ENCODE measurements at regions not wholly inside any gene's neighbourhood (a gene's known extent, or its start where the extent isn't known, plus 50 kb on each side); places are given as distances from the start of the nearest gene placed in this dataset.

DNA sequence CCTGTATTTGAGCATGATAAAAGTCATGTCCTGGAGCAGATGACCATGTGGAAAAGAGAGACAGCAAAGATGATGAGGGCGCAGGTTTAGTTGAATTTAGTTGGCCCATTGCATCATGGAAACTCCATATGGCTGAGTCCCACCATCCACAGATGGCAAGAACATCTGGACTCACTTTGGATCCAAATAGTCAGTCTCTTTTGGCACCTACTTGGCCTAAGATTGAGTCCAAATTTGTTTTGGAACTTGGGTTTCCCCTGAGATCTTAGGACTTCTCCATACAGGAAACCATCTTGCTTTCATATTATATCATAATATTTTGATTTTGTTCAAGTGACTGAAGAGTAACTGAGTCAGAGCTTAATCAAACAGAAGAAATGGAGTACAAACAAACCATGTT lies 217.5 kb downstream of the DRD1 start:
- Histone ChIP-seq H3K4me1 (ENCODE audit: control insufficient read depth, insufficient read depth, low read length) (no peaks in the 10 kb centered on the region), H3K9ac (ENCODE audit: extremely low read depth, low read length, poor library complexity, severe bottlenecking) (no peak overlapping the region), H3K4me3 (ENCODE audit: low read length) (no peak overlapping the region), H3K9me3 (ENCODE audit: control insufficient read depth, low read length) (no peaks in the 10 kb centered on the region), H3K27ac (ENCODE audit: low read depth, low read length) (no peak overlapping the region), H3K27me3 (ENCODE audit: control insufficient read depth, insufficient read depth, low read length, poor library complexity, severe bottlenecking) (no peaks in the 10 kb centered on the region), H3K36me3 (ENCODE audit: control insufficient read depth, insufficient read depth, low read length) (no peaks in the 10 kb centered on the region)
- Mint-ChIP-seq H3K4me1 (peaks cover 5% of the 10 kb centered on the region), H3K27ac (no peak overlapping the region), H3K36me3 (ENCODE audit: low read depth) (no peaks in the 10 kb centered on the region), H3K9me3 (no peaks in the 10 kb centered on the region), H3K4me3 (no peak overlapping the region), H3K27me3 (ENCODE audit: insufficient read depth) (peaks cover 7% of the 10 kb centered on the region)
- TF ChIP-seq, protein P1, sequence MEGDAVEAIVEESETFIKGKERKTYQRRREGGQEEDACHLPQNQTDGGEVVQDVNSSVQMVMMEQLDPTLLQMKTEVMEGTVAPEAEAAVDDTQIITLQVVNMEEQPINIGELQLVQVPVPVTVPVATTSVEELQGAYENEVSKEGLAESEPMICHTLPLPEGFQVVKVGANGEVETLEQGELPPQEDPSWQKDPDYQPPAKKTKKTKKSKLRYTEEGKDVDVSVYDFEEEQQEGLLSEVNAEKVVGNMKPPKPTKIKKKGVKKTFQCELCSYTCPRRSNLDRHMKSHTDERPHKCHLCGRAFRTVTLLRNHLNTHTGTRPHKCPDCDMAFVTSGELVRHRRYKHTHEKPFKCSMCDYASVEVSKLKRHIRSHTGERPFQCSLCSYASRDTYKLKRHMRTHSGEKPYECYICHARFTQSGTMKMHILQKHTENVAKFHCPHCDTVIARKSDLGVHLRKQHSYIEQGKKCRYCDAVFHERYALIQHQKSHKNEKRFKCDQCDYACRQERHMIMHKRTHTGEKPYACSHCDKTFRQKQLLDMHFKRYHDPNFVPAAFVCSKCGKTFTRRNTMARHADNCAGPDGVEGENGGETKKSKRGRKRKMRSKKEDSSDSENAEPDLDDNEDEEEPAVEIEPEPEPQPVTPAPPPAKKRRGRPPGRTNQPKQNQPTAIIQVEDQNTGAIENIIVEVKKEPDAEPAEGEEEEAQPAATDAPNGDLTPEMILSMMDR (conservative IDR thresholded peaks at IDR 0.05), result no peak
- DNase-seq, result no peak
- whole genome bisulfite sequencing, 2 experiments (ENCODE audit: insufficient coverage in 1 of 2, insufficient read length in 1 of 2), result 85 to 91% methylated on average over 1 of the region's 1 CpG

DNA sequence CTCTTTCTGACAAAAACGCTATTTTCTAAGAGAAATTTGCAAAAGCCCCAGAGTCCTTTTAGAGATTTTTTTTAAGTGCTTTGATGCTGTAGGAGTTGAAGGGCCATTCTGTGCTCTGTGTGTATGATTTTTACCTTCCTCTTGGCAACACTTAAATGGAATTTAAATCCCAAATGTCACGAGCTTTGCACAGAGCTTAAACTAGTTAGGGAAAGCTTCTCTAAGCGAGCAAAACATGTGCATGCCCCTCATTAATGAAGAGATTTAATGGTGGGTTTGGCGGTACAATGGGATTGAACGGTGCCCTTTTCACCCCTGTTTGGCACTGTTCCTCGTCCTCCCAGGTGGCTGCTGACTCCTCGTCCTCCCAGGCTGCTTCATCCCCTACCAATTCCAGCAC lies 220.7 kb downstream of the DRD1 start:
- Mint-ChIP-seq H3K4me3 (no peak overlapping the region), H3K36me3 (ENCODE audit: low read depth) (no peaks in the 10 kb centered on the region), H3K27me3 (ENCODE audit: insufficient read depth) (no peaks in the 10 kb centered on the region), H3K4me1 (peaks cover 5% of the 10 kb centered on the region), H3K27ac (no peak overlapping the region), H3K9me3 (no peaks in the 10 kb centered on the region)
- Histone ChIP-seq H3K27ac (ENCODE audit: low read depth, low read length) (no peak overlapping the region), H3K4me1 (ENCODE audit: control insufficient read depth, insufficient read depth, low read length) (no peaks in the 10 kb centered on the region), H3K9ac (ENCODE audit: extremely low read depth, low read length, poor library complexity, severe bottlenecking) (no peak overlapping the region), H3K9me3 (ENCODE audit: control insufficient read depth, low read length) (no peaks in the 10 kb centered on the region), H3K36me3 (ENCODE audit: control insufficient read depth, insufficient read depth, low read length) (no peaks in the 10 kb centered on the region), H3K27me3 (ENCODE audit: control insufficient read depth, insufficient read depth, low read length, poor library complexity, severe bottlenecking) (no peaks in the 10 kb centered on the region), H3K4me3 (ENCODE audit: low read length) (no peak overlapping the region)
- TF ChIP-seq, protein P1 (conservative IDR thresholded peaks at IDR 0.05), result no peak
- 82 to 93% methylated on average over 3 to 7 of the region's 7 CpGs for WGBS, 2 experiments (ENCODE audit: insufficient coverage in 1 of 2, insufficient read length in 1 of 2)
- DNase-seq, result no peak

DNA sequence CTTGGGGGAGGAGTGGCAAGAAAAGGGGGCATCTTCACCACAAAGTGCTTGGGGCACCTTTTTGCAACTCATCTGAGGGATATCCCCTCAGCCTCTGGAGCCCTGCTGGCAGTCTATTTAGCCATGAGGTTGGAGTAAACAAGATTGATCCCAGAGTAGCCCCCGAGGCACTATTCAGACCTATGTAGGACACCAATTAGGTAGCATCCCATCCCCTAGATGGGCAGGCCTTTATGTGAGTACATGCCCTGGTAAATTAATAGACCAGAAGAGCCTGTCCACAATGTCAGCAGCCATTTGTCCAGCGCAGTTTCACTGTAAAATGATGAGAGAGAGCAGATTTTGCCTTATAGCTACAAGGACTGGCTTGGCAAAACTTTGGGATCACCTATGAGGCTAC lies 221.4 kb downstream of the DRD1 start:
- Mint-ChIP-seq H3K27me3 (ENCODE audit: insufficient read depth) (no peaks in the 10 kb centered on the region), H3K9me3 (no peaks in the 10 kb centered on the region), H3K4me3 (no peak overlapping the region), H3K4me1 (peaks cover 5% of the 10 kb centered on the region), H3K36me3 (ENCODE audit: low read depth) (no peaks in the 10 kb centered on the region), H3K27ac (no peak overlapping the region)
- TF ChIP-seq, protein P1 (conservative IDR thresholded peaks at IDR 0.05), result no peak
- H3K9ac ChIP-seq (ENCODE audit: extremely low read depth, low read length, poor library complexity, severe bottlenecking), result no peak overlapping the region
- H3K36me3 ChIP-seq (ENCODE audit: control insufficient read depth, insufficient read depth, low read length), result no peaks in the 10 kb centered on the region
- H3K27ac ChIP-seq (ENCODE audit: low read depth, low read length), result no peak overlapping the region
- H3K9me3 ChIP-seq (ENCODE audit: control insufficient read depth, low read length), result no peaks in the 10 kb centered on the region
- no peak for DNase-seq
- no peak overlapping the region for H3K4me3 ChIP-seq (ENCODE audit: low read length)
- 86% methylated on average over 2 of the region's 2 CpGs for WGBS, 2 experiments (ENCODE audit: insufficient coverage in 1 of 2, insufficient read length in 1 of 2)
- H3K4me1 ChIP-seq (ENCODE audit: control insufficient read depth, insufficient read depth, low read length), result no peaks in the 10 kb centered on the region
- H3K27me3 ChIP-seq (ENCODE audit: control insufficient read depth, insufficient read depth, low read length, poor library complexity, severe bottlenecking), result no peaks in the 10 kb centered on the region

Data from endodermal cell (in vitro differentiated cells).